Transverse colon (tissue), 4 donors: ENCODE measurements at regions not wholly inside any gene's neighbourhood (a gene's known extent, or its start where the extent isn't known, plus 50 kb on each side); places are given as distances from the start of the nearest gene placed in this dataset.

Source experiments
- POLR2A ChIP-seq: fragments of 450-650 bp; IDR thresholded peaks from one replicate; pipeline ENCODE4 v1.6.1; 2016; ENCODE audit warnings: antibody characterized with exemption, mild to moderate bottlenecking, moderate library complexity
- POLR2AphosphoS5 ChIP-seq, 3 donors: sonication (generic); formaldehyde crosslinking; IDR thresholded peaks; one replicate each; pipeline ENCODE4 v1.6.1; 2016; ENCODE audit warnings: antibody characterized with exemption in 3 of 3
- TF ChIP-seq, protein P1 (sequence below), 5 experiments: fragments of 200-600 bp in 3 of 5; fragments of 450-650 bp in 2 of 5; sonication (generic) in 3 of 5; IDR thresholded peaks; 1 replicate in 2 of 5; 2 replicates in 3 of 5; pipeline ENCODE4 v1.5.1; 2016 to 2017; ENCODE audit warnings: antibody characterized with exemption in 5 of 5, inconsistent platforms in 3 of 5, mild to moderate bottlenecking in 2 of 5, moderate library complexity in 1 of 5

DNA sequence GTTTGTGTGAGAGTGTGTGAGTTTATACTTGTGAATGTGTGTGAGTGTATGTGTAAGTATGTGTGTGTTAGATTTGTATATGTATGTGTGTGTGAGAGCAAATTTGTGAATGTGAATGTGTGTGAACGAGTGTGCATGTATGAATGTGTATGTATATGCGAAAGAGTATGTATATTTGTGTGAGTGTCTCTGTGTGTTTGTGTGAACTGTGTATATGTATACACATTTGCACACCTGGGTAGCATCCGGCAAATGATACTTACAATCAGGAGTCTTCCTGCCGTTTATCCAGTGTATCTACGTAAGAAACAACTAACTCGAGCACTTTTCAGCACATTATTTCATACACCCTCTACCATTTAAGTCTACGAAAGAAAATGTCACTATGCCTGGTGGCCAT lies 487.4 kb downstream of the TNS3 start:
- TF ChIP-seq, protein P1, sequence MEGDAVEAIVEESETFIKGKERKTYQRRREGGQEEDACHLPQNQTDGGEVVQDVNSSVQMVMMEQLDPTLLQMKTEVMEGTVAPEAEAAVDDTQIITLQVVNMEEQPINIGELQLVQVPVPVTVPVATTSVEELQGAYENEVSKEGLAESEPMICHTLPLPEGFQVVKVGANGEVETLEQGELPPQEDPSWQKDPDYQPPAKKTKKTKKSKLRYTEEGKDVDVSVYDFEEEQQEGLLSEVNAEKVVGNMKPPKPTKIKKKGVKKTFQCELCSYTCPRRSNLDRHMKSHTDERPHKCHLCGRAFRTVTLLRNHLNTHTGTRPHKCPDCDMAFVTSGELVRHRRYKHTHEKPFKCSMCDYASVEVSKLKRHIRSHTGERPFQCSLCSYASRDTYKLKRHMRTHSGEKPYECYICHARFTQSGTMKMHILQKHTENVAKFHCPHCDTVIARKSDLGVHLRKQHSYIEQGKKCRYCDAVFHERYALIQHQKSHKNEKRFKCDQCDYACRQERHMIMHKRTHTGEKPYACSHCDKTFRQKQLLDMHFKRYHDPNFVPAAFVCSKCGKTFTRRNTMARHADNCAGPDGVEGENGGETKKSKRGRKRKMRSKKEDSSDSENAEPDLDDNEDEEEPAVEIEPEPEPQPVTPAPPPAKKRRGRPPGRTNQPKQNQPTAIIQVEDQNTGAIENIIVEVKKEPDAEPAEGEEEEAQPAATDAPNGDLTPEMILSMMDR (IDR thresholded peaks at IDR 0.05) = no peak
- TF ChIP-seq POLR2A = no peak
- TF ChIP-seq POLR2AphosphoS5 (IDR thresholded peaks at IDR 0.05) = no peak
